HG03439 (cell line): ENCODE measurements at regions not wholly inside any gene's neighbourhood (a gene's known extent, or its start where the extent isn't known, plus 50 kb on each side); places are given as distances from the start of the nearest gene placed in this dataset.

Experiments
- ATAC-seq: cut with Tn5 transposase; IDR thresholded peaks from one replicate; pipeline ENCODE4 v1.9.1; 2021; ENCODE audit warnings: mild to moderate bottlenecking, moderate library complexity; ENCODE audit not compliant: unreplicated experiment

DNA sequence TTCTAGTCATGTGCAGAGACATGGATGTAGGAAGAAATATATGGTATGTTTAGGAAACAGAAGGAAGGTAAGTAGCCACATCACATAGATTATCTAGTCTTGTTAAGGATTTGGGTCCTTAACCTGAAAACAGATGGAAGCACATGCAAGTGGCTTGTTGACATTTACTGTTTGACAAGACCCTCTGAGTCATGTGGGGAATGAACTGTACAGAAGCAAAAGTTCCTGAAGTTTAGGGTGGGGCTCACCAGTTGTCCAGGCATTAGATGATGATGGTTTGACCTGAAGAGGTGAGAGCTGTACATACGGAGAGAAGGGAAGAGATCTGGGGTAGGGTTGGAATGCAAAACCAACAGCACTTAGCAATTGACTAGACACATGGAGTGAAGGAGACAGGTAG, 281.1 kb upstream of the GRIP1 start:
- ATAC-seq = no peak

DNA sequence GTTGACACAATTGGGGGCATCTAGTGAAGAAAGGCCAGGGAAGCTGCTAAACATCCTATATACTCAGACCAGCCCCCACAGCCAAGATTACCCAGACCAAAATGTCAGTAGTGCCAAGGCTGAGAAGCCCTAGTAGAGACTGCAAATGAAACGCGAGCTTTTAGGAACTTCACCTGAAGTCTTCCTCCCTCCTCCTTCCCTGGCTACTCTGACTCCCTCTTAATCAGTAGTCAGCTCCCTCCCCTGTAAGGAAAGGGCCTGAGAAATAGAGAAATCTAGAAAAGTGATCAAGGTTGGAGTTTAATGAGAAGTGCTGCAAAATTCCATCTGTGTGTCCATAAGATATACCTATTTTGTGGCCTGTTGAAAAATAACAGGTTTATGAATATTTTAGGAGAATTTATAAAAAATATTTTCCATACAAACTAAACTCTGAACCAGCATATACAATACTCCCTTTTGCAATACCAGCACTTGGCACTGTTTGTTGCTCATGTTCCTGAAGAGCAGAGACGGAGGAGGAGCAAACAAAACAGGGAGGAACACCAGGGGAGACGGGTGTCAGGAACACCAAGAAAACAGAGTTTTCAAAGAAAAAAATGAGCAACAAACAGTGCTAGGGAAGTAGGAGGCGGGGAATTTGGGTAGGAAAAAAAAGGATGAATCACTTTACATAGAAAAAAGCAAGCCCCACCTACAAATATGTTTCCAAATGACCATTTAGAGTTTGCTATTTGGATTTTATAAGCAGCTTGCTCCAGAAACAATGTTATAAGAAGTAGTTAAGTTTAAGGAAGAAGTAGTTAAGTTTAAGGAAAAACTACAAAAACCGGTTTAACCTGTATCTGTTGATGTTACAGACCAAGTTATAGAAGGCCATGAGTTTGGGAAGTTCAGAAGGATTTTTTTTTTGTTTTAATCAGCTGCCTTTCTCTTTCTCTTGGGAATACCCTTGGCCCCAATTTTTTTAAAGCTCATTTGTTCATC, 282.1 kb upstream of the GRIP1 start:
- ATAC-seq = no peak

DNA sequence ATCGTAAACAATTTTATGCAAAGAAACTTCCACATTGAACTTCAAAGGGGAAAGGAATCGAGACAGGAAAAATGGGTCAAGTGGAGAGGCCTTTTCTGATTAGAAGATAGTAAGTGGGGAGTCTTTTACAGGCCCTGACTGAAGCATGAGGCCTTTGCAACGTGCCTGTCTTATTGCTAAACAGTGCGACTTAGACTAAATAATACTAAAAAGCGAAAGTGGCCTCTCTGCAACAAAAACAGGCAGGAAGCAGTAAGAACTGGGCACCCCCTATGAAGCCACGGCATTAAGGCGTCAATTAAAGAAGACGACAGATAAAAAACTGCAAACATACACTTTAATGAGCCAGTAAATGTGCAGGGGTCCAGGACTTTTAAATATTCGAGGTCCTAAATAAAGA, 283.4 kb upstream of the GRIP1 start:
- ATAC-seq = no peak

DNA sequence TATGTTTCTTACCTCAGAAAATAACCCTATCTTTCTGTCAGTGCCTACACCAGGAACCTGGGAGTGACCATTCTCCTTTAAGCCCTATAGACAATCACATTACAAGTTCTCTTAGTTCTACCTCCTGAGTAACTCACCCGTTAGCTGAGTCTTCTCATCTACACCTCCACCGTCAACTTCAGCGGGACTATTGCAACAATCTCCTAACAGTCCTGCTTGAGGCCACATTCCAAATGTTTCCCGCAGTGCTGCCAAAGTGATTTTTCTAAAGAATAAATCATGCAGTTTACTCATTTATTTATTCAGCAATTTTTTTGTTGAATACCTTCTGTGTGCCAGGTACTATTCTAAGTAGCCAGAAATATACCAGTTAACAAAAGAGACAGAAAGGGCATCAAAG, 285.0 kb upstream of the GRIP1 start:
- ATAC-seq = no peak

DNA sequence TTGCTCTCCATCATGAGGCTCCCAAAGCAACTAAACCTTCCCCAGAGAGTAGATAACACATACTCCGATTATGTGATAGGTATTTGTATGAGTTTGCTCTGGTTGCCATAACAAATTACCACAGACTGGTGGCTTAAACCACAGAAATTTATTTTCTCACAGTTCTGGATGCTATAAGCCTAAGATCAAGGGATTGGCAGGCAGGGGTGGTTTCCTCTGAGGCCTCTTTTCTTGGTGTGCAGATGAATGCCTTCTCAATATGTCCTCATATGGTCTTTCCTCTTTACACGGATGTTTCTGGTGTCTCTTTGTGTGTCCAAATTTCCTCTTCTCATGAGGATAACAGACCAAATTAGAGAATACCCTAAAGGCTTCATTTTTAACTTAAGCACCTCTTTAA, 285.8 kb upstream of the GRIP1 start:
- ATAC-seq = no peak

DNA sequence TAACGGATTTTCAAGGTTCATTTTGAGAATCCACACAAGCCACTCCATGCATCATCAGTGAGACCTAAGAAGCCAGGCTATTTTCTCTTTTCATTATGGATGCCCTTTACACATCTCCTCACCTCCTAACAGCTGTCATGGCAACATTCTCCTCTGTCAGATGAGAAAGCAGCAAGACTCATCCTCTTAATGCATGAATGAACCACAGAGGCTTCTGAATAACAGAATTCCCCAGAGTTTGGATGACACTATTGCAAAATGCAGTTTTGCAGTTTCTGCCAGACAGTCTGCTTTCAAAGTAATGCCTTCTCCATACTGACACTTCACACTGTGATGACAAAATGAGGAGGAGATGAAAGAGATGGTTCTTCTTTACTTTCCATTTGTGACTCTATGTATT, 286.7 kb upstream of the GRIP1 start:
- ATAC-seq = no peak

DNA sequence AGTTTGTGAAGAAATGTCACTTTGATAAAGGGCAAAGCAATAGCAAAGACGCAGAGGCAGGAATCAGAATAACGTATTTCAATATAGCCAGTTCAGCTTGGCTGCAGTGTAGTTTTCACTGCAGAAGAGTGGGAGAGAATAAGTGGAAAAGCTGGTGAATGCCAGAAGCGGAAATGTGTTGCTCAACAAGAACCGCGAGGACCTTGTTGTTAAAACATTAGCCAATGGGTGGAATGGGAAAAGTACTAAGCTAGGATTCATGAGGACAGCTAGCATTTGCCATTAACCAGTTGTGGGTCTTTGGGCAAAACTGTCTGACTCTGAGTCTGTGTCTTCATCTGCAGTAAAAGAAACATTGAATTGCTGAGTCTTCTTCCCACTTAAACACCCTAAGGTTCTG, 292.9 kb upstream of the GRIP1 start:
- no peak for ATAC-seq

DNA sequence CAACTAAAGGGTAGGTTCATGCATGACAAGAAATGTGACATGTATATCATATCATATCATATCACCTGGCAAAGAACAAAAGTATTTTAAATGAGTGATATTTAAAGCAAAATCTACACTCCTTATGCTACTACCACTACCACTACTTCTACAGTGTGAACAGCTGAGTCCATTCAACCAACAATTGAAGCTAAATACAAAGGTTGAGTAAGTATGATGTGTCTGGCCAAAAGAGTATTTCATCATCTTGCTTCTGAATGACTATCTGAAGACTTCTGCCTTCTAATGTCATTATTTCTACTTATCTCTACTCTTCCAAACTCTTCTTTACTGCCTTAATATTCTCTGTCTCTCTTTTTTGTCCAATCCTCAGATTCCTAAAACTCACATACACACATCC, 292.6 kb upstream of the CAND1 start:
- no peak for ATAC-seq

DNA sequence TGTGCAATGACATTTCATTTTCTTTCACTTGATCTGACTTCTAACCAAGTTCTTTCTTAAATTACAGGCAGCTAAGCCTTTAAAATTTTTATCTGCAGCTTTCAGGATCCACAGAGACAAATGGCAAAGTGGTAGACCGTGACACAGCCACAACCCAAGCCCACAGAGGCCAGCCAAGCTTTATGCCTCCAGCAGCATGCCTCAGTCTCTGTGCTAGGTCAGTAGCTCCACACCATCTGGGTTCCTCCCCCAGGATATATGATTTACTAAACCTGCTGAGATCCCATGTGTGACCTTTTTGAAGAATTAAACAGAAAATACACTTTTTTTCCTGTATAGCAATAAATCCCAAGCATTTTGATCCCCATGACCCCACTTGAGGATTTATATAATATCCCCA, 290.4 kb upstream of the CAND1 start:
- no peak for ATAC-seq

DNA sequence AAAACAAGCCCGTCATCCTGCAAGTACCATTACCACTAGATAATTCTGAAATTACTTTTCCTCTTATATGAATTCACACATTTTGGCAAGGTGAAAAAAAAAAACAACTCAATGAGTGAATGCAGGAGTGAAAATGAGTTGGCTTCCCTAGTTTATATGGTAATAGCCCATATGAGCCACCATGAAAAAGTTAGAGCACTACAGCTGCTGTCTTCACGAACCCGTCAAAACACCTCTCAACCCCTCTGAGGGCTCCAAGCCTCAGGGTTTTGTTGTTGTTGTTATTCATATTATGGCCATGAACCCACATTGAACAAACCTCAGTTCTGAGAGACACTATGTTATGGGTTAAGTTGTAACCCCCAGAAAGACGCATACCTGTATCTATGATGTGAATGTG, 289.9 kb upstream of the CAND1 start:
- ATAC-seq = no peak

DNA sequence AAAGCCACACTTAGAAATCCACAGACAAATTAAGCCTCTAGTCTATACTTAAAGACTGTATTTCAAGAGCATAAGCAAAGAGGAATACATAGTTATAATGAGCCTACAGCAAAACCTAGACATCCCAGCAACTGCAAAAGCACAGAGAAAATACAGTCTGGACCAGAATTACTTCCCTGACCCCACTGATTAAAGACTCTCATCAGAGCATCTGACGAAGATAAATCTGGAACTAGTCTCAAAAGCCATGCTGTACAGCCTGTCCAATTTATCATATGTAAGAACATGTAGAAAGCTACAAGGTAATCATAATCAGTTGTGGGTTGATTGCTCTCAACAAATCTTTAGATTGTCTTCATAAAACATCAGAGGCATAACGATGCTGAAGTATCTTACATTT, 285.1 kb upstream of the CAND1 start:
- no peak for ATAC-seq

DNA sequence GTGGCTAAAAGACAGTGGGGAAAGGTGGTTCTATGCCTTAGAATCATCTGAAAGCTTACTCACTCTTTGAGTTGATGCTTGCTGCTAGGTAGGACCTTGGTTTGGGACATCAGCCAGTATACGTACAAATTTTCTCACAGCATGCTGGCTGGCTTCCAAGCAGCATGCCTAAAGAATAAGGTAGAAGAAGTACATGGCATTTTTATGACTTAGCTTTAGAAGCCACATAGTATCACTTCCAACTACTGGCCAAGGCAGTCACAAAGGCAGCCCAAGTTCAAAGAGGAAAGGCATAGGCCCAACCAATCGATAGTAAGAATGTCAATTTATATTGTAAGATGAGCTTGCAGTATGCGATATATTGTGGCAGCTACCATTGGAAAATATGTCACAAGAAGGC, 284.2 kb upstream of the CAND1 start:
- no peak for ATAC-seq

DNA sequence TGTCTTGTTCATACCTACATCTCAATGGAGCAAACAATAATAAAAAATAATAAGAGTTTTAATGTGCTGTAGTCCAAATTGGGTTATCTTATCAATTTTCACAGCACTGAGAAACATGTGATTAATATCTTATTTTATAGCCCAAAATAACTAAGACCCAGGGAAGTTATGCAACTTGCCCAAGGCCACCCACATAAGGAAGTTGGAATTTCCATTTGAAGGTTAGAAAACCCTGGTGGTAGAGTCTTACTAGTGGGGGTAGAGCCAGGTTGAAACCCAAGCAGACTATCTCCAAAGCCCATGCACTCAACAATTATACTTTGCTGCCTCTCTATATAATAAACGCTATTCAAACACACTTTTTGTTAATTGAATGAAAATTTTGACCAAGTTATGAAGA, 270.0 kb upstream of the CAND1 start:
- no peak for ATAC-seq

DNA sequence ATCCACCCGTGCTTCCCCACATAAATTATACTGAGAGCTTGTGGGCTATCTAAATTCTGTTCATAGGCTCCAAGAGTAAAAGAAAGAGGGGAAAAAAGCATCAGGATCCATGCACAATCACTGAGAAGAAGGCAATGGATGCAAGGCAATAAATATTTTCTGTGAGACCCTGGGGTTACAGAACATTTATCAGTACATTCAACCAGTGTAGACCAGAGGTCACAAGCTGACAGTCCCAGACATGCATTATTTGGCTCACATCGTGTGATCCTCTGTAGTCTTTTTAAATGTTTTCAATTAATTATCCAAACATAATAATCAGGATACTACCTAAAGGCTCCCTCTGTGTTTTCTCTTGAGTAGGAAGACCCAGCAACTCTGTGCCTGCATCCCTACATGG, 267.9 kb upstream of the CAND1 start:
- no peak for ATAC-seq

DNA sequence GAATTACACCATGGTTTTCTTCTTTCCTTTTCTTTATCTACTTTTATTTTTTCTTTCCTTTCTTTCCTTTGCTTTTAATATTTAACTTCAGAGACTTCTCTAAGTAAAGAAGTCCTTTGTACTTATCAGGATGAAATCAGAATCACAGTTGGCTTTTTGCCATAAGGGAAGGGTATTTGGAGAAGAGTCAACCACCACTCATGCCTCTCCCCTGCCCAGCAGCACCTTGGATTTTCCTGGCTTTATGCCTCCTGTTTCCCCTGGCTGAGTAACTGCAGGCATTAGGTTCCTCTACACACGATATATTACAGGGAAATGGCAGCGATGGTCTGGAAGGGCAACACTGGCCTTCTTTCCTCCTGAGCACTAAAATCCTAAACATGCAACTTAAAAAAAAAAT, 266.4 kb upstream of the CAND1 start:
- ATAC-seq = no peak

DNA sequence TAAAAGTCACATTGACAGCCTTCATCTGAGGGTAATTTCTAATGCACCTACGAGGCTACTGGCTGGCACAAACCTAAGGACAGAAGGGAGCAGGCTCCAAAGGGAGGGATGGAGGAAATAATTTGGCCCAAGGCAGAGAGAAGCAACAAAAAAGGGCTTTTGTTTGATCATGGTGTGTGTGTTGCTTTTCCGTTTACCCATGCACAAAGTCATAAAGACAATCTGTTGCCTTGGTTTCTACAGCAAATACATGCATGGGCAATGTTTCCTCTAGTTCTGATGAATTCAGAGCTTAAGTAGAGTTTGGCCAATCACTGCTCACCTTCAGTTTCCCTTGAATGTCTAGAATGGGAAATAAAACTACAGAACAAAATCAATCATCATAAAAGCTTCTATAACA, 262.5 kb upstream of the CAND1 start:
- ATAC-seq = no peak

DNA sequence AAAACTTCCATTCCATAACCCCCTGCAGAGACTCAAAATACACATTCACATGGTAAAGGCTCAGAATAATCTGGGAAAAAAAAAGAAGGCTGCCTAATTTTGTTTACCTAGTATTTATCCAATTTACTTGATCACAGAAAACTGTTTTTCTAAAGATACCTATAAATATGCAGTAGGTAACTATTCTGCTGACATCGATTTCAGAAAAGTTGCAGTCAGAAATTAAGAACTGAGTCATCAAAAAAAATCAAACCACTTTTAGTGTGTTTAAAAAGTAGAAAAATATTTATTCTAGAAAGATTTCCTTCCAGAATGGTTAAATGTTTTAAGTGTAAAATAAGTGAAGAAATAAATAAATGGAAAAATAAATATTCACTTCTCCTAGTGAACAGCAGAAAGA, 254.5 kb upstream of the CAND1 start:
- no peak for ATAC-seq

DNA sequence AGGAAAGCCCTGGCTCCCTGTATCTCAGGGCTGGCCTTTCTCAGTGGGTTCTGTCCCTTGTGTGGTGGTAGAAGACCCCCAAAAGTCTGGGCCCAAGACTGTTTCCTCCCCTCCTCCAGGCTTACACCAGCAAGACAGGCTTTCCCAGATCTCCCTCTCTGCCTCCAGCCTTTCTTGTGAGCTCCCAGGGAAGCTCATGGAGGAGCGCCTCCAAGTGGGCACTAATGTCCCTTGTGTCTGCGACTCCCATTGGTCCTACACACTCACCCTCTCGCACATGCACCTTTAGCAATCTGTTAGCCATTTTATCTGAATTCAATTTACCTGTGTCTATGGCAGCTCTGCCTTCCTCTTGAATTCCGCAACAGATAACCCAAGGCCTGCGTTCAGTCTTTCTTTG, 251.1 kb upstream of the CAND1 start:
- ATAC-seq = no peak

DNA sequence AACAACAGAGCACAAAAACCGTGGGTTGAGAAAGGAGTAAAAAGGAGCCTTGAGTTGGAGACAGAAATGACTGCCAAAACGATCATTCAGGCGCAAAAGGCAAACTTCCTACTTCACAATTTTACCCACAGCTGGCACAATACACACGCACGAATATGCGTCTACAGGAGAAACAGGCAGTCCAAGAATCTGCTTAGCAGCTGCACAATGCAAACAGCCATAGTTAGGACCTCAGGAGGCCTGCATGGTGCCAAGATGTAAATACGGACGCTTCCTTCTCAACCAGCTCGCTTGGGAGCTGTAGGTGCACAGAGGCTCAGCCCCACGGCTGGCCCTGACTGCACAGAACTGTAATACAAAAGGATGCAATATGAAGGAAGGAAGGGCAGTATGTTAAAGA, 250.1 kb upstream of the CAND1 start:
- ATAC-seq = no peak

DNA sequence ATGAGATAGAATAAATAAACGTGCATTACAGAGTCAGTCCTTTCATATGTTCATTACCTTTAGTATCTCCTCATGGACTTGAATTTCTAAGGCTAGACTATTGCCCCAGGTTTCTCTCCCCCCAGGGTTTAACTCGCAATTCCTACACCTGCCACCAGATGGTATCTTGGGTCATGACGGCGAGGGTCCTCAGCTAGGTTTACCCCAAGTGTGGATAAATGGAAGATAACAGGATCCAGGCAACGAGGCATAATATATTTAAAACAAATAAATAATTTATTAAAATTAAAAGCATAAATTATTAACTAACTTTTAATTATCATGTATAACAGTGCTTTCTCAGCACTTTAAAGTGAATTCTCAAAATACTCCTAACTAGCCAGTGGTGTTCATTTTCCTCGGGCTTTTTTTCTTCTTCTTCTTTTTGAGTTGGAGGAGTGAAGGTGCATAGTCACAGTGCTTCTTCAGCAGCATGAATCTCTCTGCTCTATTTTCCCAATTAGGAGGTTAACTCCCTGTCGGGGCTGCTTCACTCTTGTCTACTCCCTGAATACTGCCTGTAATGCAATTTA, 243.5 kb upstream of the CAND1 start:
- peak; percentile 73 for ATAC-seq

DNA sequence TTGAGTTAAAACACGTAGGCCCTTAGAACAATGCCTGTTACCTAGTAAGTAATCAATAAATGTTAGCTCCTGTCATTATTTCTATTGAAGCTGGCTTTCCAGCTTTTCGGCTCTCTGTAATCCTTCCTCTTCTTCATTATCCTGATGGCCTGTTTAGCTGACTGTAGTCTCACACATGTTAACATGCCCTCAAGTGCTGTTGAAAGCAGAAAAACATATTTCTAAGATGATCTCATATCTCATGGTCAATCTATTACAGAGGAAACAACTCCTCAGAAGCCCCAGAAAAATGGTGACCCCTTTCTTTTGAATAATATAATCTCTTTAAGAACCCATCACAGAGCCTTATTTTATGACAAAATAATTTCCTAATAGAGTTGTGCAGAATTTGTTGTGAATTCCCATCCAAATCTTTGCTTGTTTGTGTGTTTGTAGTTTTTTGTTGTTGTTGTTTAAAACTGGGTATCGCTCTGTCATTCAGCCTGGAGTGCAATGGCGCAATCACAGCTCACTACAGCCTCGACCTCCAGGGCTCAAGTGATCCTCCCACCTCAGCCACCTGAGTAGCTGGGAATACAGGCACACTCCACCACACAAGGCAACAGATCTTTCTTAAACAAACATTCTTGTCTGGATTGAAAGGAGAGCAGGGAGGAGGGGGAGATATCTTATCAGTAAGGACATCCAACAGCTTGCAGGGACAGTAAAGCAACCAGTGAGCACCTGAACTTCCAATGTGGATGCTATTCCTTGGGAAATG, 242.5 kb upstream of the CAND1 start:
- no peak for ATAC-seq

DNA sequence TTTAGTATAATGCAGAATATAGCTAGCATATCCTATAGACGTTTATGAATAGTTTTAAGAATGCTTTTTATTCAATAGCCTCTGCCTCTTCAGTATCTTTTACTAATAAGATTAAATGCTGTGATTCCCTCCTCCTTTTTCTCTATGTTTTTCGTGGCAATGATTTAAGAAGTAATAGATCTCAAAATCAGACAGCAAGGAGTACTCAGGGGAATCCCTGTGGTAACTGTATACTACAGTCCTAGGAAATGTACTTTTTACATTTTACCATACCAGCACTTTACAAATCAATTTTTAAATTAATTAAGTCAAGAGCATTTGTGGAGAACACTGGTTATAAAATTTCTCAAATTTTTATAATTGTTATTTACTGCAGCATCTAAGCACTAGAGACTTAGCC, 240.6 kb upstream of the CAND1 start:
- no peak for ATAC-seq
